SK-N-SH (cell line): ENCODE measurements at regions not wholly inside any gene's neighbourhood (a gene's known extent, or its start where the extent isn't known, plus 50 kb on each side); places are given as distances from the start of the nearest gene placed in this dataset.

Experiments used
- CTCF ChIA-PET: fragments of 300-600, 350-600 bp; formaldehyde crosslinking; extraction: SDS; loops from one replicate; lab custom pipeline; 2021; lab: Yijun Ruan, JAX
- POLR2A ChIA-PET: fragments of 350-600 bp; sonication (Branson Sonifier 250); formaldehyde crosslinking; extraction: SDS; loops from one replicate; lab custom pipeline; 2020; ENCODE audit warnings: antibody characterized with exemption, inconsistent platforms; lab: Yijun Ruan, JAX
- DNase-seq: peaks from one replicate; pipeline ENCODE4 v3.0.0; 2012
- H2AFZ ChIP-seq: fragments of 200-600 bp; sonication (generic); 2 replicates; pipeline ENCODE4 v1.8.1; 2016; ENCODE audit warnings: antibody characterized with exemption, mild to moderate bottlenecking, low read depth
- H3F3A ChIP-seq: fragments of 200-600 bp; sonication (generic); replicated peaks from 2 replicates; pipeline ENCODE3; 2016; ENCODE audit warnings: antibody characterized with exemption, mild to moderate bottlenecking; ENCODE audit not compliant: insufficient read depth
- H3K27ac ChIP-seq, 2 experiments: fragments of 200-500 bp in 1 of 2; fragments of 200-600 bp in 1 of 2; sonication (Bioruptor generic) in 1 of 2; sonication (generic), shearing (Covaris generic) in 1 of 2; 2 replicates each; pipeline versions ENCODE4 v1.5.1 to v1.6.1; 2014 to 2016; ENCODE audit warnings: low read depth in 2 of 2, inconsistent platforms in 1 of 2, low read length in 1 of 2, mild to moderate bottlenecking in 1 of 2, mixed read lengths in 1 of 2
- H3K27me3 ChIP-seq: fragments of 200-600 bp; sonication (generic), shearing (Covaris generic); 2 replicates; pipeline ENCODE4 v1.6.1; 2016; ENCODE audit warnings: mixed run types; ENCODE audit not compliant: insufficient read depth
- H3K36me3 ChIP-seq, 2 experiments: fragments of 200-500 bp in 1 of 2; fragments of 200-600 bp in 1 of 2; sonication (Bioruptor generic) in 1 of 2; sonication (generic) in 1 of 2; replicated peaks in 1 of 2; 2 replicates each; pipeline versions ENCODE3 to v1.5.1; 2014 to 2016; ENCODE audit warnings: low read length in 1 of 2, mild to moderate bottlenecking in 1 of 2; ENCODE audit not compliant: insufficient read depth in 2 of 2, control insufficient read depth in 1 of 2
- H3K4me1 ChIP-seq, 2 experiments: fragments of 200-500 bp in 1 of 2; fragments of 200-600 bp in 1 of 2; sonication (Bioruptor generic) in 1 of 2; sonication (generic), shearing (Covaris generic) in 1 of 2; 2 replicates each; pipeline versions ENCODE4 v1.5.1 to v1.6.1; 2014 to 2016; ENCODE audit warnings: low read depth in 1 of 2, low read length in 1 of 2, mixed run types in 1 of 2; ENCODE audit not compliant: insufficient read depth in 2 of 2, control insufficient read depth in 1 of 2
- H3K4me2 ChIP-seq: fragments of 200-600 bp; sonication (generic), shearing (Covaris generic); 2 replicates; pipeline ENCODE4 v1.6.1; 2017; ENCODE audit warnings: mixed run types
- H3K4me3 ChIP-seq, 2 experiments: fragments of 200-500 bp in 1 of 2; fragments of 200-600 bp in 1 of 2; sonication (Bioruptor generic) in 1 of 2; sonication (generic), shearing (Covaris generic) in 1 of 2; 2 replicates each; pipeline versions ENCODE4 v1.5.1 to v1.8.1; 2014 to 2016; ENCODE audit warnings: low read depth in 2 of 2, inconsistent platforms in 1 of 2, low read length in 1 of 2, mild to moderate bottlenecking in 1 of 2, mixed read lengths in 1 of 2, moderate library complexity in 1 of 2
- H3K79me2 ChIP-seq: fragments of 200-600 bp; sonication (generic); 2 replicates; pipeline ENCODE4 v1.8.1; 2017; ENCODE audit warnings: mild to moderate bottlenecking; ENCODE audit not compliant: insufficient read depth
- H3K9ac ChIP-seq: fragments of 200-600 bp; sonication (generic); 2 replicates; pipeline ENCODE4 v1.6.1; 2017; ENCODE audit warnings: mixed run types
- H3K9me2 ChIP-seq: fragments of 200-600 bp; sonication (generic); 2 replicates; pipeline ENCODE4 v1.6.1; 2017; ENCODE audit warnings: mixed run types
- H3K9me3 ChIP-seq: fragments of 200-600 bp; sonication (generic); 2 replicates; pipeline ENCODE4 v1.6.1; 2017; ENCODE audit warnings: mixed run types, mild to moderate bottlenecking, moderate library complexity
- H4K20me1 ChIP-seq: fragments of 200-600 bp; sonication (generic); 2 replicates; pipeline ENCODE4 v1.6.1; 2017; ENCODE audit warnings: mild to moderate bottlenecking, mixed run types; ENCODE audit not compliant: insufficient read depth
- CHD2 ChIP-seq: fragments of 150-350 bp; IDR thresholded peaks from 2 replicates; pipeline ENCODE4 v1.6.1; 2018; ENCODE audit warnings: low read length; ENCODE audit not compliant: partially characterized antibody
- ELF1 ChIP-seq: IDR thresholded peaks from 2 replicates; pipeline ENCODE4 v1.4.0; 2012
- EP300 ChIP-seq, 2 experiments: IDR thresholded peaks; 2 replicates each; pipeline versions ENCODE4 v1.4.0 to v1.6.1; 2012; ENCODE audit warnings: borderline replicate concordance in 1 of 2, low read depth in 1 of 2, low read length in 1 of 2
- FOXJ3 ChIP-seq: sonication (generic); formaldehyde crosslinking; IDR thresholded peaks from 2 replicates; pipeline ENCODE4 v1.5.1; 2020; ENCODE audit warnings: mild to moderate bottlenecking, missing genetic modification reagents
- GABPA ChIP-seq: IDR thresholded peaks from 2 replicates; pipeline ENCODE4 v1.4.0; 2012; ENCODE audit warnings: low read depth, mild to moderate bottlenecking
- IRF3 ChIP-seq: fragments of 150-350 bp; IDR thresholded peaks from 2 replicates; pipeline ENCODE4 v1.6.1; 2016; ENCODE audit warnings: mild to moderate bottlenecking, low read depth, low read length
- JUND ChIP-seq: IDR thresholded peaks from 2 replicates; pipeline ENCODE4 v1.4.0; 2012
- MXI1 ChIP-seq: IDR thresholded peaks from 2 replicates; pipeline ENCODE4 v1.6.1; 2012; ENCODE audit warnings: mild to moderate bottlenecking, low read depth, low read length, improper control_type of control experiment
- PBX3 ChIP-seq: IDR thresholded peaks from 2 replicates; pipeline ENCODE4; 2012
- POLR2AphosphoS5 ChIP-seq: IDR thresholded peaks from 2 replicates; pipeline ENCODE4 v1.6.1; 2012; ENCODE audit warnings: low read depth, low read length
- RCOR1 ChIP-seq: fragments of 150-350 bp; IDR thresholded peaks from 2 replicates; pipeline ENCODE4 v1.6.1; 2017; ENCODE audit warnings: antibody characterized with exemption, low read length
- SMC3 ChIP-seq: IDR thresholded peaks from 2 replicates; pipeline ENCODE4 v1.6.1; 2012; ENCODE audit warnings: low read depth, low read length, improper control_type of control experiment
- TAF1 ChIP-seq: IDR thresholded peaks from 2 replicates; pipeline ENCODE4 v1.6.1; 2012; ENCODE audit warnings: low read depth, mild to moderate bottlenecking, low read length, moderate library complexity, borderline replicate concordance
- TCF12 ChIP-seq: IDR thresholded peaks from 2 replicates; pipeline ENCODE4 v1.4.0; 2012
- TEAD4 ChIP-seq: IDR thresholded peaks from 2 replicates; pipeline ENCODE4 v1.4.0; 2012; ENCODE audit warnings: mild to moderate bottlenecking, borderline replicate concordance; ENCODE audit not compliant: insufficient read depth
- YY1 ChIP-seq: IDR thresholded peaks from 2 replicates; pipeline ENCODE4 v1.4.0; 2012; ENCODE audit warnings: low read depth, mild to moderate bottlenecking
- WGBS: methylation state at CpG from one replicate; pipeline ENCODE4 v1.1.6; 2017; ENCODE audit warnings: low lambda C conversion rate; 5-methylcytosine and 5-hydroxymethylcytosine counted together
- TF ChIP-seq, protein P1 (sequence below): IDR thresholded peaks from 2 replicates; pipeline ENCODE4 v1.4.0; 2012; ENCODE audit warnings: low read depth, borderline replicate concordance
- TF ChIP-seq, protein P2 (sequence below): IDR thresholded peaks from 2 replicates; pipeline ENCODE4 v1.4.0; 2012; ENCODE audit warnings: low read depth
- TF ChIP-seq, protein P3 (sequence below): fragments of 150-350 bp; IDR thresholded peaks from 2 replicates; pipeline ENCODE4 v1.6.1; 2017; ENCODE audit warnings: antibody characterized with exemption, low read length, low read depth, borderline replicate concordance

GRCh38 chr13:99806671-99807070 is 164.9 kb downstream of the ZIC5 start:
- H3K4me3 ChIP-seq = no peak overlapping the region
- no peaks in the 10 kb centered on the region for H3K9me2 ChIP-seq
- H3K27ac ChIP-seq = peak overlapping the region in 1 of 2 experiments; percentile 29; a peak in 2 of 4 replicates
- no peaks in the 10 kb centered on the region for H3F3A ChIP-seq
- CTCF ChIA-PET = no interaction called here
- H3K79me2 ChIP-seq = no peaks in the 10 kb centered on the region
- H3K9ac ChIP-seq = no peak overlapping the region
- no peak overlapping the region for H2AFZ ChIP-seq
- H3K36me3 ChIP-seq = no peaks in the 10 kb centered on the region
- peaks cover 0 to 15% of the 10 kb centered on the region in 2 experiments; a peak in 1 of 4 replicates for H3K4me1 ChIP-seq
- no peaks in the 10 kb centered on the region for H4K20me1 ChIP-seq
- no peaks in the 10 kb centered on the region for H3K27me3 ChIP-seq
- no peaks in the 10 kb centered on the region for H3K9me3 ChIP-seq
- TF ChIP-seq MXI1 (no peak), TCF12 (0 out of 2 replicates have a peak, but pooled peaks have one; percentile 13), YY1 (no peak)
- TF ChIP-seq, all 33 proteins: peak for 1
- no peak overlapping the region for H3K4me2 ChIP-seq
- DNase-seq = peak; percentile 63
- 47% methylated on average over 4 of the region's 4 CpGs for WGBS
- POLR2A ChIA-PET = no interaction called here

GRCh38 chr13:99805361-99805760 is 166.2 kb downstream of the ZIC5 start:
- ChIA-PET CTCF (no interaction called here), POLR2A (no interaction called here)
- WGBS = 61% methylated on average over 7 of the region's 7 CpGs
- TF ChIP-seq SMC3 (no peak), POLR2AphosphoS5 (no peak), TAF1 (no peak), EP300 (IDR thresholded peaks at IDR 0.05; ENCODE audit: borderline replicate concordance in 1 of 2, low read depth in 1 of 2, low read length in 1 of 2) (no peak), PBX3 (no peak), IRF3 (no peak)
- Histone ChIP-seq H3K36me3 (no peaks in the 10 kb centered on the region), H3K4me1 (peaks cover 0 to 10% of the 10 kb centered on the region in 2 experiments; a peak in 1 of 4 replicates), H3K79me2 (no peaks in the 10 kb centered on the region), H3K9me3 (no peaks in the 10 kb centered on the region), H3K27me3 (no peaks in the 10 kb centered on the region), H3K9ac (no peak overlapping the region), H3K4me3 (no peak overlapping the region), H3K27ac (no peak overlapping the region), H4K20me1 (no peaks in the 10 kb centered on the region), H2AFZ (no peak overlapping the region), H3K9me2 (no peaks in the 10 kb centered on the region), H3K4me2 (no peak overlapping the region), H3F3A (no peaks in the 10 kb centered on the region)
- no peak for DNase-seq

- no peaks in the 10 kb centered on the region for H3K79me2 ChIP-seq
- H3F3A ChIP-seq = no peaks in the 10 kb centered on the region
- no peaks in the 10 kb centered on the region for H3K36me3 ChIP-seq
- no peaks in the 10 kb centered on the region for H3K9me2 ChIP-seq
- 77% methylated on average over 3 of the region's 3 CpGs for WGBS
- no peaks in the 10 kb centered on the region for H3K9me3 ChIP-seq
- H3K27me3 ChIP-seq = no peaks in the 10 kb centered on the region
- H2AFZ ChIP-seq = no peak overlapping the region
- no peaks in the 10 kb centered on the region for H4K20me1 ChIP-seq
- H3K4me2 ChIP-seq = no peak overlapping the region
- no peak overlapping the region for H3K27ac ChIP-seq
- CTCF ChIA-PET = no interaction called here
- H3K9ac ChIP-seq = no peak overlapping the region
- no peak for DNase-seq
- POLR2A ChIA-PET = no interaction called here
- no peak overlapping the region for H3K4me3 ChIP-seq
- H3K4me1 ChIP-seq = peaks cover 0 to 10% of the 10 kb centered on the region in 2 experiments; a peak in 1 of 4 replicates
- TF ChIP-seq TEAD4 = no peak
- TF ChIP-seq, protein P1, sequence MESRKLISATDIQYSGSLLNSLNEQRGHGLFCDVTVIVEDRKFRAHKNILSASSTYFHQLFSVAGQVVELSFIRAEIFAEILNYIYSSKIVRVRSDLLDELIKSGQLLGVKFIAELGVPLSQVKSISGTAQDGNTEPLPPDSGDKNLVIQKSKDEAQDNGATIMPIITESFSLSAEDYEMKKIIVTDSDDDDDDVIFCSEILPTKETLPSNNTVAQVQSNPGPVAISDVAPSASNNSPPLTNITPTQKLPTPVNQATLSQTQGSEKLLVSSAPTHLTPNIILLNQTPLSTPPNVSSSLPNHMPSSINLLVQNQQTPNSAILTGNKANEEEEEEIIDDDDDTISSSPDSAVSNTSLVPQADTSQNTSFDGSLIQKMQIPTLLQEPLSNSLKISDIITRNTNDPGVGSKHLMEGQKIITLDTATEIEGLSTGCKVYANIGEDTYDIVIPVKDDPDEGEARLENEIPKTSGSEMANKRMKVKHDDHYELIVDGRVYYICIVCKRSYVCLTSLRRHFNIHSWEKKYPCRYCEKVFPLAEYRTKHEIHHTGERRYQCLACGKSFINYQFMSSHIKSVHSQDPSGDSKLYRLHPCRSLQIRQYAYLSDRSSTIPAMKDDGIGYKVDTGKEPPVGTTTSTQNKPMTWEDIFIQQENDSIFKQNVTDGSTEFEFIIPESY = no peak
- TF ChIP-seq ELF1 = no peak
- no peak for TF ChIP-seq JUND
- TF ChIP-seq CHD2 = no peak
- TF ChIP-seq FOXJ3 (CRISPR knock-in tag) = no peak
- TF ChIP-seq, protein P2, sequence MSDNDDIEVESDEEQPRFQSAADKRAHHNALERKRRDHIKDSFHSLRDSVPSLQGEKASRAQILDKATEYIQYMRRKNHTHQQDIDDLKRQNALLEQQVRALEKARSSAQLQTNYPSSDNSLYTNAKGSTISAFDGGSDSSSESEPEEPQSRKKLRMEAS = no peak
- no peak for TF ChIP-seq SMC3
- TF ChIP-seq TCF12 = no peak
- TF ChIP-seq RCOR1 = no peak
- TF ChIP-seq GABPA = no peak
- TF ChIP-seq, protein P3, sequence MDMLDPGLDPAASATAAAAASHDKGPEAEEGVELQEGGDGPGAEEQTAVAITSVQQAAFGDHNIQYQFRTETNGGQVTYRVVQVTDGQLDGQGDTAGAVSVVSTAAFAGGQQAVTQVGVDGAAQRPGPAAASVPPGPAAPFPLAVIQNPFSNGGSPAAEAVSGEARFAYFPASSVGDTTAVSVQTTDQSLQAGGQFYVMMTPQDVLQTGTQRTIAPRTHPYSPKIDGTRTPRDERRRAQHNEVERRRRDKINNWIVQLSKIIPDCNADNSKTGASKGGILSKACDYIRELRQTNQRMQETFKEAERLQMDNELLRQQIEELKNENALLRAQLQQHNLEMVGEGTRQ = no peak
Observed at GRCh38 chr13:99803141-99803540, 168.4 kb downstream of the ZIC5 start.
